H1 (cell line): ENCODE measurements at regions not wholly inside any gene's neighbourhood (a gene's known extent, or its start where the extent isn't known, plus 50 kb on each side); places are given as distances from the start of the nearest gene placed in this dataset.

Source experiments
- CTCF ChIA-PET: fragments of 300-600 bp; sonication (Branson Sonifier 250); formaldehyde crosslinking; loops from one replicate; lab custom pipeline; 2021; ENCODE audit not compliant: partially characterized antibody; lab: Charles Lee
- POLR2A ChIA-PET: fragments of 300-600 bp; sonication (Branson Sonifier 250); formaldehyde crosslinking; loops from one replicate; lab custom pipeline; 2021; ENCODE audit warnings: inconsistent platforms; ENCODE audit not compliant: partially characterized antibody; lab: Charles Lee
- DNase-seq, 2 experiments: peaks; one replicate each; pipeline versions ENCODE4 v3.0.0 to v3.0.0-alpha.2; 2010 to 2022; ENCODE audit warnings: low spot score in 2 of 2, low read depth in 1 of 2, mixed read lengths in 1 of 2
- FAIRE-seq: peaks from 2 replicates; lab custom pipeline; 2011; peaks lifted over from hg19 to GRCh38; lab: Jason Lieb, UNC
- H2AFZ ChIP-seq: 2 replicates; pipeline ENCODE4 v1.8.1; 2012; ENCODE audit warnings: low read length, inconsistent platforms
- H2AK5ac ChIP-seq: 2 replicates; pipeline ENCODE4 v1.6.1; 2013; ENCODE audit warnings: low read depth, low read length
- H2BK120ac ChIP-seq: replicated peaks from 2 replicates; pipeline ENCODE3; 2013; ENCODE audit warnings: low read depth, low read length, inconsistent platforms
- H2BK12ac ChIP-seq: 2 replicates; pipeline ENCODE4 v1.6.1; 2013; ENCODE audit warnings: low read depth, low read length
- H2BK15ac ChIP-seq: 2 replicates; pipeline ENCODE4 v1.6.1; 2013; ENCODE audit warnings: low read length
- H2BK20ac ChIP-seq: 2 replicates; pipeline ENCODE4 v1.6.1; 2013; ENCODE audit warnings: low read length
- H2BK5ac ChIP-seq: 2 replicates; pipeline ENCODE4 v1.6.1; 2013; ENCODE audit warnings: low read depth, low read length
- H3K14ac ChIP-seq: 2 replicates; pipeline ENCODE4 v1.6.1; 2013; ENCODE audit warnings: inconsistent platforms; ENCODE audit not compliant: insufficient read length
- H3K18ac ChIP-seq: 2 replicates; pipeline ENCODE4 v1.6.1; 2013; ENCODE audit warnings: low read length; ENCODE audit errors: extremely low read depth
- H3K23ac ChIP-seq: 2 replicates; pipeline ENCODE4 v1.6.1; 2013; ENCODE audit warnings: inconsistent platforms; ENCODE audit not compliant: insufficient read length
- H3K23me2 ChIP-seq: 2 replicates; pipeline ENCODE4 v1.6.1; 2013; ENCODE audit warnings: low read depth, low read length
- H3K27ac ChIP-seq: 2 replicates; pipeline ENCODE4 v1.6.1; 2011; ENCODE audit warnings: low read depth, low read length, inconsistent platforms
- H3K27me3 ChIP-seq, 4 experiments: replicated peaks in 1 of 4; 1 replicate in 1 of 4; 2 replicates in 3 of 4; pipeline versions ENCODE4 v1.6.1 to v1.8.1; 2011 to 2013; ENCODE audit warnings: low read length in 3 of 4, mild to moderate bottlenecking in 3 of 4, inconsistent platforms in 2 of 4, mixed read lengths in 2 of 4, moderate library complexity in 1 of 4; ENCODE audit not compliant: control insufficient read depth in 3 of 4, insufficient read depth in 3 of 4; ENCODE audit errors: extremely low read depth in 1 of 4
- H3K36me3 ChIP-seq, 4 experiments: 2 replicates each; pipeline versions ENCODE4 v1.6.1 to v1.8.1; 2011 to 2013; ENCODE audit warnings: mild to moderate bottlenecking in 4 of 4, low read length in 3 of 4, moderate library complexity in 2 of 4, control low read depth in 1 of 4, inconsistent platforms in 1 of 4; ENCODE audit not compliant: insufficient read depth in 4 of 4, control insufficient read depth in 2 of 4
- H3K4ac ChIP-seq: replicated peaks from 2 replicates; pipeline ENCODE3; 2013; ENCODE audit warnings: low read length, low read depth, mixed read lengths, inconsistent platforms; ENCODE audit not compliant: insufficient read length
- H3K4me1 ChIP-seq, 4 experiments: replicated peaks in 1 of 4; 1 replicate in 1 of 4; 2 replicates in 3 of 4; pipeline versions ENCODE4 v1.6.1 to v1.8.1; 2011 to 2013; ENCODE audit warnings: low read length in 3 of 4, inconsistent platforms in 2 of 4, mixed read lengths in 1 of 4; ENCODE audit not compliant: insufficient read depth in 4 of 4, control insufficient read depth in 3 of 4
- H3K4me2 ChIP-seq, 2 experiments: 2 replicates each; pipeline versions ENCODE4 v1.6.1 to v1.8.1; 2011 to 2013; ENCODE audit warnings: low read depth in 2 of 2, low read length in 2 of 2, control low read depth in 1 of 2, inconsistent platforms in 1 of 2, mild to moderate bottlenecking in 1 of 2; ENCODE audit not compliant: insufficient read depth in 1 of 2
- H3K4me3 ChIP-seq, 4 experiments: fragments of 200-600, 300-600 bp in 1 of 4; sonication (generic), shearing (Covaris generic), sonication (Bioruptor Twin) in 1 of 4; 2 replicates each; pipeline versions ENCODE4 v1.5.1 to v1.8.1; 2011 to 2016; ENCODE audit warnings: low read length in 4 of 4, low read depth in 3 of 4, control low read depth in 2 of 4, inconsistent platforms in 2 of 4, mild to moderate bottlenecking in 2 of 4, mixed read lengths in 1 of 4, moderate library complexity in 1 of 4; ENCODE audit not compliant: insufficient read depth in 2 of 4; ENCODE audit errors: extremely low read depth in 1 of 4
- H3K56ac ChIP-seq: replicated peaks from 2 replicates; pipeline ENCODE3; 2013; ENCODE audit warnings: low read depth, mild to moderate bottlenecking, mixed read lengths, low read length, inconsistent platforms; ENCODE audit not compliant: insufficient read length
- H3K79me1 ChIP-seq: 2 replicates; pipeline ENCODE4 v1.6.1; 2013; ENCODE audit warnings: low read depth, low read length, control low read depth
- H3K79me2 ChIP-seq, 2 experiments: 2 replicates each; pipeline versions ENCODE4 v1.6.1 to v1.8.1; 2012 to 2013; ENCODE audit warnings: low read length in 2 of 2, mild to moderate bottlenecking in 2 of 2, inconsistent platforms in 1 of 2; ENCODE audit not compliant: insufficient read depth in 2 of 2, control insufficient read depth in 1 of 2
- H3K9ac ChIP-seq, 4 experiments: replicated peaks in 1 of 4; 1 replicate in 1 of 4; 2 replicates in 3 of 4; pipeline versions ENCODE4 v1.6.1 to v1.8.1; 2011 to 2013; ENCODE audit warnings: low read depth in 3 of 4, low read length in 3 of 4, control low read depth in 2 of 4, mild to moderate bottlenecking in 2 of 4, moderate library complexity in 2 of 4, inconsistent platforms in 1 of 4; ENCODE audit errors: extremely low read depth in 1 of 4
- H3K9me3 ChIP-seq, 2 experiments: 2 replicates each; pipeline versions ENCODE4 v1.6.1 to v1.8.1; 2012 to 2013; ENCODE audit warnings: mild to moderate bottlenecking in 2 of 2, moderate library complexity in 2 of 2, control low read depth in 1 of 2, inconsistent platforms in 1 of 2, low read depth in 1 of 2, low read length in 1 of 2, mixed read lengths in 1 of 2; ENCODE audit not compliant: insufficient read depth in 2 of 2
- H4K20me1 ChIP-seq, 2 experiments: replicated peaks in 1 of 2; 2 replicates each; pipeline versions ENCODE3 to v1.8.1; 2011 to 2013; ENCODE audit warnings: inconsistent platforms in 2 of 2, low read length in 2 of 2, mild to moderate bottlenecking in 1 of 2; ENCODE audit not compliant: insufficient read depth in 2 of 2, control insufficient read depth in 1 of 2
- H4K5ac ChIP-seq: 2 replicates; pipeline ENCODE4 v1.6.1; 2013; ENCODE audit warnings: low read length, low read depth, mixed read lengths, inconsistent platforms; ENCODE audit not compliant: insufficient read length
- H4K8ac ChIP-seq: 2 replicates; pipeline ENCODE4 v1.8.0; 2013; ENCODE audit warnings: mild to moderate bottlenecking, moderate library complexity, low read length, inconsistent platforms; ENCODE audit not compliant: insufficient read depth; ENCODE audit errors: extremely low read depth
- H4K91ac ChIP-seq: replicated peaks from 2 replicates; pipeline ENCODE3; 2013; ENCODE audit warnings: low read length, mixed read lengths, inconsistent platforms; ENCODE audit not compliant: insufficient read length
- WGBS, 2 experiments: shearing (Covaris generic) in 1 of 2; methylation state at CpG; one replicate each; pipeline versions ENCODE4 v1.1.6 to v1.1.7; 2013 to 2015; ENCODE audit warnings: low lambda C conversion rate in 2 of 2, mixed read lengths in 2 of 2, inconsistent platforms in 1 of 2, low coverage in 1 of 2, missing lambda C conversion rate in 1 of 2; ENCODE audit not compliant: insufficient replicate concordance in 2 of 2, insufficient coverage in 1 of 2, insufficient read length in 1 of 2; ENCODE audit errors: extremely low coverage in 1 of 2, missing lambda C conversion rate in 1 of 2; 5-methylcytosine and 5-hydroxymethylcytosine counted together
- TF ChIP-seq, protein P1 (sequence below): IDR thresholded peaks from 2 replicates; pipeline ENCODE4 v1.6.1; 2012; ENCODE audit warnings: low read length, inconsistent platforms

DNA sequence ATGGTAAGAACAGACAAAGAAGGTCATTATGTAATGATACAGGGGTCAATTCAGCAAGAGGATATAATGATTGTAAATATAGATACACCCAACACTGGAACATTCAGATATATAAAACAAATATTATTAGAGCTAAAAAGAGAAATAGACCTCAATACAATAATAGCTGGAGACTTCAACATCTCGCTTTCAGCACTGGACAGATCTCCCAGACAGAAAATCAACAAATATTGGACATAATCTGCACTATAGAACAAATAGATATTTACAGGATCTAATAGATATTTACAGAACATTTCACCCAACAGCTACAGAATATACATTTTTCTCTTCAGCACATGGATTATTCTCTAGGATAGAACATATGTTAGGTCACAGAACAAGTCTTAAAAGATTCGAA, 190.6 kb upstream of the RFX3 start:
- Histone ChIP-seq H2BK20ac (no peak overlapping the region), H3K56ac (no peak overlapping the region), H2BK15ac (no peak overlapping the region), H2BK120ac (no peak overlapping the region), H3K4me3 (no peak overlapping the region), H3K79me2 (no peaks in the 10 kb centered on the region), H3K23me2 (peaks cover 2% of the 10 kb centered on the region; the same call in 1 of the 2 replicates), H3K27me3 (no peaks in the 10 kb centered on the region), H4K91ac (no peak overlapping the region), H3K4ac (no peak overlapping the region), H4K5ac (no peak overlapping the region), H3K14ac (no peak overlapping the region), H3K18ac (no peak overlapping the region), H2BK5ac (no peak overlapping the region), H3K4me1 (no peaks in the 10 kb centered on the region), H4K8ac (no peak overlapping the region), H3K27ac (no peak overlapping the region), H2AFZ (no peak overlapping the region), H3K9ac (no peak overlapping the region), H3K36me3 (no peaks in the 10 kb centered on the region), H3K9me3 (no peaks in the 10 kb centered on the region), H3K79me1 (no peaks in the 10 kb centered on the region), H2BK12ac (no peak overlapping the region), H3K4me2 (no peak overlapping the region), H3K23ac (no peak overlapping the region), H4K20me1 (no peaks in the 10 kb centered on the region), H2AK5ac (no peak overlapping the region)
- DNase-seq (no peak), FAIRE-seq (no peak)
- ChIA-PET POLR2A (no interaction called here), CTCF (interaction anchor here (0.7 kb wide), 1 partner anchor 1276 kb away, joined by 3 read pairs; no protein-coding TSS in a partner anchor)
- 90% methylated on average over 2 of the region's 2 CpGs; no CpG with 5 or more reads in 1 of the 2 experiments for WGBS, 2 experiments
- TF ChIP-seq, protein P1, sequence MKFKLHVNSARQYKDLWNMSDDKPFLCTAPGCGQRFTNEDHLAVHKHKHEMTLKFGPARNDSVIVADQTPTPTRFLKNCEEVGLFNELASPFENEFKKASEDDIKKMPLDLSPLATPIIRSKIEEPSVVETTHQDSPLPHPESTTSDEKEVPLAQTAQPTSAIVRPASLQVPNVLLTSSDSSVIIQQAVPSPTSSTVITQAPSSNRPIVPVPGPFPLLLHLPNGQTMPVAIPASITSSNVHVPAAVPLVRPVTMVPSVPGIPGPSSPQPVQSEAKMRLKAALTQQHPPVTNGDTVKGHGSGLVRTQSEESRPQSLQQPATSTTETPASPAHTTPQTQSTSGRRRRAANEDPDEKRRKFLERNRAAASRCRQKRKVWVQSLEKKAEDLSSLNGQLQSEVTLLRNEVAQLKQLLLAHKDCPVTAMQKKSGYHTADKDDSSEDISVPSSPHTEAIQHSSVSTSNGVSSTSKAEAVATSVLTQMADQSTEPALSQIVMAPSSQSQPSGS, result no peak
